ENCODE measurements at regions not wholly inside any gene's neighbourhood (a gene's known extent, or its start where the extent isn't known, plus 50 kb on each side); places are given as distances from the start of the nearest gene placed in this dataset.

- H3K27ac ChIP-seq (ENCODE audit: low read depth, low read length, poor library complexity, severe bottlenecking) = no peak overlapping the region
- ChIA-PET CTCF (no interaction called here), POLR2A (ENCODE audit: low non-redundant PET) (no interaction called here)
- no peak for DNase-seq (ENCODE audit: low spot score)
- no TSS peak for BruUV-seq (replicated peaks)
- no peak overlapping the region for H3K4me3 ChIP-seq (ENCODE audit: low read depth, low read length, poor library complexity, severe bottlenecking)
- no peaks in the 10 kb centered on the region for H3K9me3 ChIP-seq (ENCODE audit: low read depth, low read length, poor library complexity, severe bottlenecking)
- H3K4me1 ChIP-seq (ENCODE audit: insufficient read depth, low read length, poor library complexity, severe bottlenecking) = peaks cover 9% of the 10 kb centered on the region
- TF ChIP-seq EZH2 (IDR thresholded peaks at IDR 0.05; ENCODE audit: borderline replicate concordance, low read depth, low read length, poor library complexity, severe bottlenecking) (no peak), CTCF (conservative IDR thresholded peaks at IDR 0.05; ENCODE audit: low read depth, low read length) (no peak)
- H3K27me3 ChIP-seq (replicated peaks; ENCODE audit: insufficient read depth, low read depth, low read length, poor library complexity) = no peaks in the 10 kb centered on the region
- intact Hi-C loops (cut with micrococcal nuclease; ENCODE audit: unreplicated experiment) = no loop called here
- H3K36me3 ChIP-seq (ENCODE audit: insufficient read depth, low read length, poor library complexity, severe bottlenecking) = no peaks in the 10 kb centered on the region
Measured at GRCh38 chr3:153426803-153427202, 264.8 kb downstream of the RAP2B start.

- Histone ChIP-seq H3K4me3 (ENCODE audit: low read depth, low read length, poor library complexity, severe bottlenecking) (no peak overlapping the region), H3K36me3 (ENCODE audit: insufficient read depth, low read length, poor library complexity, severe bottlenecking) (no peaks in the 10 kb centered on the region), H3K4me1 (ENCODE audit: insufficient read depth, low read length, poor library complexity, severe bottlenecking) (peaks cover 9% of the 10 kb centered on the region), H3K27ac (ENCODE audit: low read depth, low read length, poor library complexity, severe bottlenecking) (no peak overlapping the region), H3K9me3 (ENCODE audit: low read depth, low read length, poor library complexity, severe bottlenecking) (no peaks in the 10 kb centered on the region), H3K27me3 (replicated peaks; ENCODE audit: insufficient read depth, low read depth, low read length, poor library complexity) (no peaks in the 10 kb centered on the region)
- intact Hi-C loops (cut with micrococcal nuclease; ENCODE audit: unreplicated experiment) = loop anchor here (10.0 kb wide), 1 partner anchor 265 kb away; the partner anchor contains the start of gene RAP2B
- TF ChIP-seq CTCF (conservative IDR thresholded peaks at IDR 0.05; ENCODE audit: low read depth, low read length) (no peak), EZH2 (IDR thresholded peaks at IDR 0.05; ENCODE audit: borderline replicate concordance, low read depth, low read length, poor library complexity, severe bottlenecking) (no peak)
- DNase-seq (ENCODE audit: low spot score) = peak; percentile 55
- POLR2A ChIA-PET (ENCODE audit: low non-redundant PET) = no interaction called here
- BruUV-seq (replicated peaks) = no TSS peak
- CTCF ChIA-PET = no interaction called here
Measured at GRCh38 chr3:153429821-153430220, 267.8 kb downstream of the RAP2B start.

- no peak overlapping the region for H3K4me3 ChIP-seq (ENCODE audit: low read depth, low read length, poor library complexity, severe bottlenecking)
- intact Hi-C loops (cut with micrococcal nuclease; ENCODE audit: unreplicated experiment) = loop anchor here (10.0 kb wide), 1 partner anchor 266 kb away; the partner anchor contains the start of gene RAP2B
- BruUV-seq (replicated peaks) = no TSS peak
- CTCF ChIA-PET = no interaction called here
- TF ChIP-seq CTCF (conservative IDR thresholded peaks at IDR 0.05; ENCODE audit: low read depth, low read length) = no peak
- TF ChIP-seq EZH2 (IDR thresholded peaks at IDR 0.05; ENCODE audit: borderline replicate concordance, low read depth, low read length, poor library complexity, severe bottlenecking) = no peak
- POLR2A ChIA-PET (ENCODE audit: low non-redundant PET) = no interaction called here
- no peaks in the 10 kb centered on the region for H3K27me3 ChIP-seq (replicated peaks; ENCODE audit: insufficient read depth, low read depth, low read length, poor library complexity)
- no peak for DNase-seq (ENCODE audit: low spot score)
- no peaks in the 10 kb centered on the region for H3K36me3 ChIP-seq (ENCODE audit: insufficient read depth, low read length, poor library complexity, severe bottlenecking)
- peaks cover 9% of the 10 kb centered on the region for H3K4me1 ChIP-seq (ENCODE audit: insufficient read depth, low read length, poor library complexity, severe bottlenecking)
- no peak overlapping the region for H3K27ac ChIP-seq (ENCODE audit: low read depth, low read length, poor library complexity, severe bottlenecking)
- no peaks in the 10 kb centered on the region for H3K9me3 ChIP-seq (ENCODE audit: low read depth, low read length, poor library complexity, severe bottlenecking)
Measured at GRCh38 chr3:153431076-153431475, 269.1 kb downstream of the RAP2B start.
